ENCODE measurements at regions not wholly inside any gene's neighbourhood (a gene's known extent, or its start where the extent isn't known, plus 50 kb on each side); places are given as distances from the start of the nearest gene placed in this dataset.

DNA sequence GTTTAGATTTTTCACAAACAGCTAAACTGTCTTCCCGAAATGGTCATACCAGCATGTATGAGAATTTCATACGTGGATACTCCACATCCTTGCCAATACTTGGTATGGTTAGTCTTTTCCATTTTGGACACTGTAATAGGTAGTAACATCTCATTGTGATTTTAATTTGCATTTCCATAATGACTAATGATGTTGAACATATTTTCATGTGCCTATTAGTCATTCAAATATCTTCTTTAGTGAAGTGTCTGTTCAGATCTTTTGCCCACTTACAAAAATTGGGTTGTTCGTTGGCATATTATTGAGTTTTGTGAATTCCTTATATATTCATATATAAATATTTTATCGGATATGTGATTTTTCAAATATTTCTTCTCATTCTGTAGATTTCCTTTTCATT is 78.0 kb upstream of the GNG2 start:
- ChIA-PET CTCF (interaction anchor here (1.6 to 8.5 kb wide), 4 partner anchors 11 to 499 kb away, joined by 4 to 460 read pairs (median 46); no protein-coding TSS in a partner anchor), POLR2A (no interaction called here)
- Histone ChIP-seq H3K4me1 (ENCODE audit: control insufficient read depth in 1 of 2, insufficient read depth in 2 of 2, low read depth in 1 of 2, low read length in 1 of 2) (peaks cover 0 to 3% of the 10 kb centered on the region in 2 experiments; a peak in 2 of 4 replicates), H2AFZ (ENCODE audit: low read depth) (no peak overlapping the region), H3K9ac (no peak overlapping the region), H3K27me3 (ENCODE audit: insufficient read depth) (no peaks in the 10 kb centered on the region), H3K36me3 (replicated peaks in 1 of 2; ENCODE audit: control insufficient read depth in 1 of 2, insufficient read depth in 2 of 2, low read length in 1 of 2) (no peaks in the 10 kb centered on the region), H3K4me2 (no peak overlapping the region), H3K79me2 (ENCODE audit: insufficient read depth) (no peaks in the 10 kb centered on the region), H4K20me1 (ENCODE audit: insufficient read depth) (no peaks in the 10 kb centered on the region), H3K4me3 (ENCODE audit: low read depth in 2 of 2, low read length in 1 of 2) (no peak overlapping the region), H3F3A (replicated peaks; ENCODE audit: insufficient read depth) (no peaks in the 10 kb centered on the region), H3K9me2 (no peaks in the 10 kb centered on the region), H3K9me3 (no peaks in the 10 kb centered on the region), H3K27ac (ENCODE audit: low read depth in 2 of 2, low read length in 1 of 2) (no peak overlapping the region)
- WGBS (ENCODE audit: low lambda C conversion rate), result 92% methylated on average over 4 of the region's 4 CpGs
- DNase-seq, result no peak
- TF ChIP-seq POLR2AphosphoS5 (IDR thresholded peaks at IDR 0.05; ENCODE audit: low read depth, low read length) (no peak), NRF1 (IDR thresholded peaks at IDR 0.05; ENCODE audit: low read depth, low read length) (no peak), USF2 (IDR thresholded peaks at IDR 0.05; ENCODE audit: borderline replicate concordance, low read depth, low read length) (no peak), CHD2 (IDR thresholded peaks at IDR 0.05; ENCODE audit: low read length, partially characterized antibody) (no peak), NFIC (IDR thresholded peaks at IDR 0.05; ENCODE audit: borderline replicate concordance) (no peak), FOXJ3 (CRISPR knock-in tag; IDR thresholded peaks at IDR 0.05) (no peak), TAF1 (IDR thresholded peaks at IDR 0.05; ENCODE audit: borderline replicate concordance, low read depth, low read length) (no peak), GABPA (IDR thresholded peaks at IDR 0.05; ENCODE audit: low read depth) (no peak), SMC3 (IDR thresholded peaks at IDR 0.05; ENCODE audit: low read depth, low read length) (no peak), TEAD4 (IDR thresholded peaks at IDR 0.05; ENCODE audit: borderline replicate concordance, insufficient read depth) (no peak), GATA2 (CRISPR knock-in tag; IDR thresholded peaks at IDR 0.05) (no peak), REST (IDR thresholded peaks at IDR 0.05; ENCODE audit: low read depth, low read length) (no peak)
- TF ChIP-seq, protein P1, sequence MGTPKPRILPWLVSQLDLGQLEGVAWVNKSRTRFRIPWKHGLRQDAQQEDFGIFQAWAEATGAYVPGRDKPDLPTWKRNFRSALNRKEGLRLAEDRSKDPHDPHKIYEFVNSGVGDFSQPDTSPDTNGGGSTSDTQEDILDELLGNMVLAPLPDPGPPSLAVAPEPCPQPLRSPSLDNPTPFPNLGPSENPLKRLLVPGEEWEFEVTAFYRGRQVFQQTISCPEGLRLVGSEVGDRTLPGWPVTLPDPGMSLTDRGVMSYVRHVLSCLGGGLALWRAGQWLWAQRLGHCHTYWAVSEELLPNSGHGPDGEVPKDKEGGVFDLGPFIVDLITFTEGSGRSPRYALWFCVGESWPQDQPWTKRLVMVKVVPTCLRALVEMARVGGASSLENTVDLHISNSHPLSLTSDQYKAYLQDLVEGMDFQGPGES (IDR thresholded peaks at IDR 0.05; ENCODE audit: low read depth, low read length), result no peak
- TF ChIP-seq, protein P2, sequence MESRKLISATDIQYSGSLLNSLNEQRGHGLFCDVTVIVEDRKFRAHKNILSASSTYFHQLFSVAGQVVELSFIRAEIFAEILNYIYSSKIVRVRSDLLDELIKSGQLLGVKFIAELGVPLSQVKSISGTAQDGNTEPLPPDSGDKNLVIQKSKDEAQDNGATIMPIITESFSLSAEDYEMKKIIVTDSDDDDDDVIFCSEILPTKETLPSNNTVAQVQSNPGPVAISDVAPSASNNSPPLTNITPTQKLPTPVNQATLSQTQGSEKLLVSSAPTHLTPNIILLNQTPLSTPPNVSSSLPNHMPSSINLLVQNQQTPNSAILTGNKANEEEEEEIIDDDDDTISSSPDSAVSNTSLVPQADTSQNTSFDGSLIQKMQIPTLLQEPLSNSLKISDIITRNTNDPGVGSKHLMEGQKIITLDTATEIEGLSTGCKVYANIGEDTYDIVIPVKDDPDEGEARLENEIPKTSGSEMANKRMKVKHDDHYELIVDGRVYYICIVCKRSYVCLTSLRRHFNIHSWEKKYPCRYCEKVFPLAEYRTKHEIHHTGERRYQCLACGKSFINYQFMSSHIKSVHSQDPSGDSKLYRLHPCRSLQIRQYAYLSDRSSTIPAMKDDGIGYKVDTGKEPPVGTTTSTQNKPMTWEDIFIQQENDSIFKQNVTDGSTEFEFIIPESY (IDR thresholded peaks at IDR 0.05; ENCODE audit: borderline replicate concordance, low read depth), result no peak
- TF ChIP-seq, protein P3, sequence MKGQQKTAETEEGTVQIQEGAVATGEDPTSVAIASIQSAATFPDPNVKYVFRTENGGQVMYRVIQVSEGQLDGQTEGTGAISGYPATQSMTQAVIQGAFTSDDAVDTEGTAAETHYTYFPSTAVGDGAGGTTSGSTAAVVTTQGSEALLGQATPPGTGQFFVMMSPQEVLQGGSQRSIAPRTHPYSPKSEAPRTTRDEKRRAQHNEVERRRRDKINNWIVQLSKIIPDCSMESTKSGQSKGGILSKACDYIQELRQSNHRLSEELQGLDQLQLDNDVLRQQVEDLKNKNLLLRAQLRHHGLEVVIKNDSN (IDR thresholded peaks at IDR 0.05; ENCODE audit: borderline replicate concordance, low read depth), result no peak
